SU-DHL-6 (cell line): ENCODE measurements at regions not wholly inside any gene's neighbourhood (a gene's known extent, or its start where the extent isn't known, plus 50 kb on each side); places are given as distances from the start of the nearest gene placed in this dataset.

Experiments used
- H2AFZ ChIP-seq: fragments of 200-600 bp; sonication (generic); 2 replicates; pipeline ENCODE4 v1.6.1; 2014; ENCODE audit warnings: low read depth, mild to moderate bottlenecking, moderate library complexity, mixed read lengths, antibody characterized with exemption, low read length; ENCODE audit not compliant: severe bottlenecking
- H3F3A ChIP-seq: fragments of 200-600 bp; shearing (Covaris generic); 2 replicates; pipeline ENCODE4 v1.6.0; 2016; ENCODE audit warnings: antibody characterized with exemption, mild to moderate bottlenecking; ENCODE audit not compliant: insufficient read depth
- H3K27ac ChIP-seq: fragments of 200-600 bp; sonication (generic); 2 replicates; pipeline ENCODE4 v1.5.1; 2016; ENCODE audit warnings: low read depth, mild to moderate bottlenecking, low read length, moderate library complexity, mixed read lengths
- H3K27me3 ChIP-seq: fragments of 200-600 bp; sonication (generic), shearing (Covaris generic); 2 replicates; pipeline ENCODE4 v1.6.0; 2014; ENCODE audit warnings: mild to moderate bottlenecking, low read length
- H3K36me3 ChIP-seq: fragments of 200-600 bp; sonication (generic); 2 replicates; pipeline ENCODE4 v1.6.1; 2014; ENCODE audit warnings: mild to moderate bottlenecking, low read length, mixed read lengths
- H3K4me2 ChIP-seq: fragments of 300-600, 200-600 bp; shearing (Covaris generic), sonication (generic); 2 replicates; pipeline ENCODE4 v1.6.0; 2014; ENCODE audit warnings: low read length, low read depth, mild to moderate bottlenecking; ENCODE audit not compliant: poor library complexity, severe bottlenecking
- H3K4me3 ChIP-seq: fragments of 200-600 bp; sonication (generic); 2 replicates; pipeline ENCODE4 v1.5.1; 2014; ENCODE audit warnings: antibody characterized with exemption, low read length, mild to moderate bottlenecking, mixed read lengths; ENCODE audit not compliant: insufficient read depth, poor library complexity, severe bottlenecking
- H3K79me2 ChIP-seq: fragments of 200-600 bp; sonication (generic); 2 replicates; pipeline ENCODE4 v1.6.1; 2014; ENCODE audit warnings: mild to moderate bottlenecking, low read length, moderate library complexity; ENCODE audit not compliant: insufficient read depth
- H3K9ac ChIP-seq: fragments of 200-600 bp; sonication (generic); 2 replicates; pipeline ENCODE4 v1.7.0; 2014; ENCODE audit warnings: mild to moderate bottlenecking, low read length
- H3K9me2 ChIP-seq: fragments of 200-600 bp; sonication (generic); replicated peaks from 2 replicates; pipeline ENCODE4 v1.6.1; 2014; ENCODE audit warnings: low read length; ENCODE audit not compliant: insufficient read depth
- H3K9me3 ChIP-seq: fragments of 200-600 bp; sonication (generic); 2 replicates; pipeline ENCODE4 v1.6.1; 2014; ENCODE audit warnings: low read length, mixed read lengths; ENCODE audit not compliant: insufficient read depth
- H4K20me1 ChIP-seq: fragments of 200-600 bp; sonication (generic); 2 replicates; pipeline ENCODE4 v1.6.1; 2014; ENCODE audit warnings: low read depth, mild to moderate bottlenecking, antibody characterized with exemption, low read length, moderate library complexity, mixed read lengths
- CTCF ChIP-seq: fragments of 200-600 bp; sonication (generic); IDR thresholded peaks from one replicate; pipeline ENCODE4 v1.5.1; 2017; ENCODE audit warnings: antibody characterized with exemption, mild to moderate bottlenecking, low read length, moderate library complexity; ENCODE audit not compliant: insufficient read depth, poor library complexity, severe bottlenecking
- EZH2phosphoT487 ChIP-seq: fragments of 200-600 bp; sonication (generic), shearing (Covaris generic); conservative IDR thresholded peaks from 2 replicates; pipeline ENCODE4 v1.6.1; 2018; ENCODE audit warnings: mild to moderate bottlenecking, antibody characterized with exemption, low read length, moderate library complexity, mixed read lengths

DNA sequence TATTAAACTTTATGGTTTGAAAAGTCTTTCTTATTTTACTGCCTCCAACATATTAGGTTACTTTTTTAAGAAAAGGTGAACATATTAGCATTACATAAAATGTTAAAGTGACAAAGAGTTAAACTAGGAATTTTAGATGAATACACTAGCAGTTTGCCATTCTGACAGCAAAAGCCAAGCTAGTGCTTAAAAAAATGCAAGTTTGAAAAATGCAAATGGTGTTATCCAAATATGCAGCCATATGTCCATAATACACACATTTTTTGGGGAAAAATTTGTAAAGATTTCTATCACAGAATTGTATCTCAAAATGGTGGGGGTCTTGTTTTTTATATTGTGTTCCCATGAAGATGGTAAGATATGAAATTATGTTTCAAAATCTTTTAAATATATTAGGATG lies 466.1 kb downstream of the FOXG1 start:
- no peak for TF ChIP-seq EZH2phosphoT487
- Histone ChIP-seq H3K9me2 (no peaks in the 10 kb centered on the region), H3F3A (no peaks in the 10 kb centered on the region), H3K27me3 (no peaks in the 10 kb centered on the region), H3K9ac (no peak overlapping the region), H3K9me3 (no peaks in the 10 kb centered on the region), H2AFZ (no peak overlapping the region), H3K79me2 (no peaks in the 10 kb centered on the region), H3K36me3 (no peaks in the 10 kb centered on the region), H3K4me2 (no peak overlapping the region), H3K27ac (no peak overlapping the region), H4K20me1 (no peaks in the 10 kb centered on the region), H3K4me3 (no peak overlapping the region)

- no peaks in the 10 kb centered on the region for H3K27me3 ChIP-seq
- no peaks in the 10 kb centered on the region for H3K9me3 ChIP-seq
- no peak for TF ChIP-seq CTCF
- TF ChIP-seq EZH2phosphoT487: no peak
- H3K9me2 ChIP-seq: no peaks in the 10 kb centered on the region
- H3K36me3 ChIP-seq: no peaks in the 10 kb centered on the region
- H4K20me1 ChIP-seq: no peaks in the 10 kb centered on the region
- H3K27ac ChIP-seq: no peak overlapping the region
- no peak overlapping the region for H3K9ac ChIP-seq
- no peaks in the 10 kb centered on the region for H3F3A ChIP-seq
- H3K4me2 ChIP-seq: no peak overlapping the region
- H3K79me2 ChIP-seq: no peaks in the 10 kb centered on the region
- H2AFZ ChIP-seq: no peak overlapping the region
- H3K4me3 ChIP-seq: no peak overlapping the region
These were observed 466.6 kb downstream of the FOXG1 start for GRCh38 chr14:29233188-29233587.

- no peaks in the 10 kb centered on the region for H3K9me3 ChIP-seq
These were observed 469.4 kb downstream of the FOXG1 start for GRCh38 chr14:29235991-29236390.

DNA sequence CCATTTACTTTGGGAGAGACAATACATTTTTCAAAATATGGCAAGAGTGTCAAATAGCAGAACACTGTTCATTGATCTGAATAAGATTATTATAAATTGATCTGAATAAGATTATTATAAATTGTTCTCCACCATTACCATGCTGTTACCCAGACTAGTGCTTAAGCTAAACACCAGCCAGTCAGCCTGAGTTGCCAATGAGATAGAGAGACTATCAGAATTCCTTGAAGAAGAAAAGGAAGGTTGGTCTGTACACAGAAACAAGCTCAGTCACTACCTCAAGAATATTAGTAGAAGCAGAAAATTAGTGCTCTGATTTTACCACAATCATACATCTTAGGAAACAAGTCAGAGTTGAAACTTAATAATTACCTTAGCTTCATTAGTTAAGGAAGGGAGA lies 469.8 kb downstream of the FOXG1 start:
- Histone ChIP-seq H4K20me1 (no peaks in the 10 kb centered on the region), H3K79me2 (no peaks in the 10 kb centered on the region), H3K36me3 (no peaks in the 10 kb centered on the region), H3K4me3 (no peak overlapping the region), H3F3A (no peaks in the 10 kb centered on the region), H3K9ac (no peak overlapping the region), H3K9me2 (no peaks in the 10 kb centered on the region), H2AFZ (no peak overlapping the region), H3K27ac (no peak overlapping the region), H3K9me3 (no peaks in the 10 kb centered on the region), H3K27me3 (no peaks in the 10 kb centered on the region), H3K4me2 (no peak overlapping the region)
- TF ChIP-seq EZH2phosphoT487: no peak
- no peak for TF ChIP-seq CTCF

More at GRCh38 chr14:29235991-29236390, 469.4 kb downstream of the FOXG1 start:
- no peak for TF ChIP-seq CTCF
- no peak for TF ChIP-seq EZH2phosphoT487
- Histone ChIP-seq H3K27me3 (no peaks in the 10 kb centered on the region), H3K27ac (no peak overlapping the region), H2AFZ (no peak overlapping the region), H4K20me1 (no peaks in the 10 kb centered on the region), H3K36me3 (no peaks in the 10 kb centered on the region), H3K9me2 (no peaks in the 10 kb centered on the region), H3K9ac (no peak overlapping the region), H3K4me2 (no peak overlapping the region), H3K79me2 (no peaks in the 10 kb centered on the region), H3F3A (no peaks in the 10 kb centered on the region), H3K4me3 (no peak overlapping the region)
